RWPE1 (cell line): ENCODE measurements at regions not wholly inside any gene's neighbourhood (a gene's known extent, or its start where the extent isn't known, plus 50 kb on each side); places are given as distances from the start of the nearest gene placed in this dataset.

Experiments used
- CTCF ChIA-PET: fragments of 350-600 bp; sonication (Branson Sonifier 250); formaldehyde crosslinking; extraction: SDS; loops from one replicate; lab custom pipeline; 2021; lab: Yijun Ruan, JAX
- POLR2A ChIA-PET: fragments of 400-600 bp; formaldehyde crosslinking; extraction: SDS; loops from one replicate; lab custom pipeline; 2020; ENCODE audit warnings: antibody characterized with exemption; ENCODE audit not compliant: low non-redundant PET; lab: Yijun Ruan, JAX
- DNase-seq: peaks from one replicate; pipeline ENCODE4 v3.0.0; 2012; ENCODE audit warnings: low spot score
- H3K27ac ChIP-seq: fragments of 450-650 bp; 2 replicates; pipeline ENCODE4 v1.5.1; 2017
- CTCF ChIP-seq: fragments of 450-650 bp; conservative IDR thresholded peaks from 2 replicates; pipeline ENCODE4 v1.5.1; 2017; ENCODE audit warnings: low read depth, mild to moderate bottlenecking

GRCh38 chr1:37424523-37424922 is 49.9 kb upstream of the ZC3H12A start:
- TF ChIP-seq CTCF = no peak
- POLR2A ChIA-PET = no interaction called here
- H3K27ac ChIP-seq = no peak overlapping the region
- DNase-seq = no peak
- CTCF ChIA-PET = interaction anchor here (1.9 kb wide), 1 partner anchor 9 kb away, joined by 6 read pairs; no protein-coding TSS in a partner anchor
